GM19193 (cell line): ENCODE measurements at regions not wholly inside any gene's neighbourhood (a gene's known extent, or its start where the extent isn't known, plus 50 kb on each side); places are given as distances from the start of the nearest gene placed in this dataset.

Experiments used
- POLR2A ChIP-seq: IDR thresholded peaks from 4 replicates; pipeline ENCODE4 v1.6.1; 2011; ENCODE audit not compliant: insufficient read depth, insufficient read length; ENCODE audit errors: extremely low read depth

DNA sequence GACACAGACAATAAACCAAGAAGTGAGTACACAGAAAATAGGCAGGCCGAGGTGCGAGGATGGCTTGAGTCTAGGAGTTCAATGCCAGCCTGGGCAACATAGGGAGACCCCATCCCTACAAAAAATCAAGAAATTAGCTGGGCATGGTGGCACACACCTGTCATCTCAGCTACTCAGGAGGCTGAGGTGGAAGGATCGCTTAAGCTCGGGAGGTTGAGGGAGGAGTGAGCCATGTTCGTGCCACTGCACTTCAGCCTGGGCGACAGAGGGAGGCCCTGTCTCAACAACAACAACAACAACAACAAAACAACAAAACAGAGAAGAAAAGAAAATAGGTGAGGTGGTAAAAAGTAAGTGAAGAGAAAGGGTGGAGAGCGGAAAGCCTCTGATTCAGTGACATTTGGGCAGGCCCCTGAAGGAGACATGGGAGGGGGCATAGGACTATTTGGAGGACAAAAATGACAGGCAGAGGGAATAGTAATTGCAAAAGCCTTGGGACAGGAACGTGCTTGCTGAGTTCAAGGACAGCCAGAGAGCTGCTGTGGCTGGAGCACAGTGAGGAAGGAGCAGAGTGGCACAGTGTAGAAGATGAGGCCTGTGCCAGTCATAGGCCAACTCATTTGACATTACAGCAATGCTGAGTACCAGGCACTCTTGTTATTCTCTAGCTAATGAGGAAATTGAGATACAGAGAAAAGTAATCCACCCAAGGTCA is 160.6 kb downstream of the VEGFA start:
- no peak for TF ChIP-seq POLR2A

GRCh38 chr6:43929511-43929910 is 159.5 kb downstream of the VEGFA start:
- TF ChIP-seq POLR2A, result no peak

DNA sequence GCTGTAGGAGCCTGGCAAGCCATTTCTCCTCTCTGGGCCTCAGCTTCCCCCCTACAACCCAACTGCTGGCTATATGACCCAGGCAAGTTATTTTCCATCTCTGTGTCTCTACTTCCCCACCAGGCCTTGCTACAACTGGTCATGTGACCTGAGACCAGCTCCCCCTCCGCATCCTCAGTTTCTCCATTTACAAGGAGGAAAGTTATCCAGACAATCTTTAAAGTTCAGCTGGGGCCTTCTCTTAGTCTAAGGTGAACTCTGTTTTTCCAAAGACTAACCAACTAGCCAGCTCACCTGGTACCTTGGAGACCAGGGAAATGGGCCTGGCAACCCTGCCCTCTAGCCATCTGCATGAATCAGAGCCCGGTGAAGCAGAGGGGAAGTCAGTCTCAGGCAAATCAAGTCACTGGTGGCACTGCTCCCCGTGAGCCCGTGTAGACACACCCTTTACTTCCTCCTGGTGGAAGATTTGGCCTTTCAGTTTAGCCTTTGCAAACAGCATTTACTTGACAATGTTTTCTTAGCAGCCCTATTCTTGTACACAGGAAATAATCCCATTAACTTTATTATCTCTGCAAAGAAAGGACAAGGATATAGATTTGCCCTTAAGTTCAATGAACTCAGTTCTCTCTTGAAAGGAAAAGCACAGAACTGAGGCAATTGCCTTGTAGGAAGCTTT is 157.7 kb downstream of the VEGFA start:
- no peak for TF ChIP-seq POLR2A

- TF ChIP-seq POLR2A, result no peak
These were observed 156.9 kb downstream of the VEGFA start for GRCh38 chr6:43926634-43927531.

GRCh38 chr6:43924222-43924702 is 154.3 kb downstream of the VEGFA start:
- TF ChIP-seq POLR2A, result no peak

DNA sequence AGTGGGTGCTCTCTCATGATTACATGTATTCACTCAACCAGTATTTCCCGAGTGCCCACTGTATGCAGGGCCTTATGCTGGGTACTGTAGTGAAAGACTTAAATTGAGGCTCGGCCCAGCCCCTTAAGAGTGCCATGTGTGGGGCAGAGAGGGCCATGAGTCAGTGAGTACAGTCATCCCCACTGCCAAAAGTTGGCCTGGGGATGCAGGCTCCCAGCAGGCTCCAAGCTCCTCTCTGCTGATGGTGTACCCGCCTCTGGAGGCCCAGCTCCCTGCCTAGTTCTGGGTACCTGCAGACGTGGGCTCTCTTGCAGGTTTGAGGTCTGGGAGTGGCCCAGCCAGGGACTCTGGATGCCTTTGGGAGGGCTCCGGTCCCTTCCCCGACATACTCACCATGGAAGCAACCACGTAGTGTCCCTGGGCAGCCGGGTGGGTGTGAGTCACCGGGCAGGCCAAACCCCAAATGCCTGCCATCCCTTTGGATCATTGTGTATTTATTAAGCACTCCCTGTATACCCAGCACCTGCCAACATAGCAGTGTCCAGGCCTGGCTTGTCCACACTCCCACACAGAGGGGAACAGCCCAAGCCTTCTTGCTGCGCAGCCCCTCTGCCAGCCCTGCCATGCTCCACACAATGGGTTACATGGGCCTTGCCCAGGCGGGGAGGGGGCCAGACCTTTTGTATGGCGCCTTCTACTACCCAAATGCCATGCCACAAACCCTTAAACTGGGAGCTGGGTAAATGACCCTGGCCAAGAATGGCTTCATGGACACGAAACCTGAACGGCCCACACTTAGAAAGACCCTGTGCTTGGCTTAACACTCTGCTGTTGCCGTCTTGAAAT is 153.6 kb downstream of the VEGFA start:
- no peak for TF ChIP-seq POLR2A

- no peak for TF ChIP-seq POLR2A
These were observed 152.7 kb downstream of the VEGFA start for GRCh38 chr6:43922426-43923375.

DNA sequence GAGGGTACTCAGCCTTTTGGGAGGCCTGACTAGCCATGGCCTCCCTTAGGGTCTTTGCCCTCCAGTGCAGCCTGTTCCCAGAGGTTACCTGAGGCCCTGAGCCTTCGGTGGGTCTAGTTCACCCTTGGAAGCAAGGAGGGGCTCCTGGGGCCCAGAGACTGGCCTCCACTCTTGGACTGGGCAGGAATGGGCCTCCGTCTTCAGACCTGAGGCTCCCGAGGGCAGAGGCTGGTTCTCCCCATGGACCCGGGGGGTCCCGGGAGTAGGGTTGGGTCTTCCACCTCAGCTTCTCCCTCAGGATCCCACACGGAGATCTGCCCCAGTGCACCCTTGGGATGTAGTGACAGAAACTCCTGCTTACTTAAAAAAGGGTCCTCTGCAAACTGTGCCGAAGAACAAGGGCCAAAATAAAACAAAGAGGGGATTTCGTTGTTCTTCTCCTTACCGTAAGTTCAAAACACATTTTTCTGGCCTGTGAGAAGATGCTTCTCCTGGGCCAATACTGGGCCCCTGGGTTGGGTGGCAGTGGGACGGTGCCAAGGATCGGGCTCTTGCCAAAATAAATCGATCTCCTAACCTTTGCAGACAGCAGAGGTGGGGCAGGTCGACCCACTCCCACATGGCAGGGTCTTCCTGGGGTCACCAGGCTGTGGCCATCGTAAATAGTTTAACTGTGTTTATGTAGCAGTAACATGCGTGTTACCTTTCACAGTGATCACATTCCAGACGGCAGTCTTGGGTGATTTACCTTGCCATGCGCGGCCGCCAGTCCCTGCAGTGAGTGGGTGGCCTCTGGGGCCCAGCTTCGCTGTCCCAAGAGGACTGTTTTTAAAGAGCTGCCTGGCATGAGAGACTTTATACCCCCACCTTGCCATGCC is 151.8 kb downstream of the VEGFA start:
- TF ChIP-seq POLR2A, result no peak

DNA sequence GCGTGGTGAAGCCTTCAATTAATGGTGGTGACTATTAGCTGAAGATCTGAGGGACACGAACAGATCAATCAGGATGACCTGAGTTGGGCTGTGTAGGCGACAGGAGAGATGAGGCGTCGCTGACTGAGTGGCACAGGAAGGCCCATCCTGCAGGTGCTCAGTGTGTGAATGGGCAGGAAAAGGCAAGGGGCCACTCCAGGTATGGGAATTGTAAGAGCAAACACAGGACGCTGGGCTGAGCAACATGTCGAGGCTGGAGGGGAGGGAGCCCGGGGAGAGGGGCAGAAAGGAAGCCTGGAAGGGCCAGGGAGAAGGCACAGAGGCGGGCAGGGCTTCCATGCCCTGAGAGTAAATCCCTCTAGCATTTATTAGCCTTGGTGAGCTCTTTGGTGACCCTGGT is 151.0 kb downstream of the VEGFA start:
- TF ChIP-seq POLR2A, result no peak

DNA sequence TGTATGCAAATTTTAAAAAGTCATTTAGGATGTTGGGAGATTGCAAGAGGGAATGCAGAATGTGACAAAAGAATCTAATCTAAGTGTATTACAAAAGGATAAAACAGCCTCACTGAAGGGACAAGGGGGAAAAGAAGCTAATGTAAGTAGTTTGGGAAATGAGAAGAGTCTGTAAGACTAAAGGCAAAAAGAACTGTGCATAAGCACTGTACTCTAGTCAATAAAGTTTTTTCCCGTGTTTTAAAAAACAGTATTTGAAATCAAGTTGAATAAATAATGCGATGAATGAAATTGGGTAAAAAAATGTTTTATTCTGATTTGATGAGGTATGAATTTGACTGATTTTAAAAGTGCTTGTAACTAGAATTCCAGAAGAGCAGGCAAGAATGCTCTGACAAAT is 149.8 kb downstream of the VEGFA start:
- TF ChIP-seq POLR2A, result no peak

- TF ChIP-seq POLR2A, result no peak
These were observed 147.9 kb downstream of the VEGFA start for GRCh38 chr6:43917878-43918382.

DNA sequence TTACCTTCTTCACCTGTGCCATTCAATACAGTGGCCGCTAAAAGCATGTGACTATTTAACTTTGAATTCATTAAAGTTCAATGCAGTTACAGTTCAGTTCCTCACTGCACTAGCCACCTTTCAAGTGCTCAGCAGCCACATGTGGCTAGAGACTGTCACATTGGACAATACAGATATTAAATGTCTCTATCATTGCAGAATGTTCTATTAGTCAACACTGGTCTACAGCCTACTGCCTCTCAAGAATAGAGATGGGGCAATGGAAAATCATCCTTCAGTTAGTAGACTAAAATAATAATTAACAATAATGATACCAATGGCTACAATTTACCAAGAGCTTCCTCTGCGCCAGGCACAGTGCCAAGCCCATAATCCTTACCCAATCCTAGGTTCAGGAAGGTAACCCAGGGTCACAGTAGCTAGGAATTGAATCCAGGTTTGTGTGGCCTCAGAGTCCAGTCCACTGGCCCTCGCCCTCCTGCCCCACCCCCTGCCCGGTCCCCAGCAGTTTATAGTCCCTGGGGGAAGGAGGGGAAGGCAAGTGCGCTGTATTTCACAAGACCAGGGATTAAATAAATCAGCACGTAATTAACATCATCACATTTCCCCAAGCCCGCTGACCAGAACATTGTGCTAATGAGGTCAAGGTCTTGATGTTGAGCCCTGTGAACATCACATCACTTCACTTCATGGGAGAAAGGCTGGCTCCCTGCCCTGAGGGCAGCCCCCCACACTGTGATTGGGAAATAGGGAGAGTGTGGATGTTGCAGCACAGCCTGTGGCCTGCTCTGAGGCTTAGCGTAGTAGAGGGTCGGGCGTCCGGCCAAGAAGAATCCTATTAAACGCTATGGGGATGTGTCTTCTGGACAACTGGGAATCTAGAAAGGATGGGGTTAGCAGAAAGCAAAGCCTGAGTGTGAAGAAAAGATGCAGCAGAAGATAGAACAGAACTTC is 147.2 kb downstream of the VEGFA start:
- no peak for TF ChIP-seq POLR2A
